H1 (cell line): ENCODE measurements at regions not wholly inside any gene's neighbourhood (a gene's known extent, or its start where the extent isn't known, plus 50 kb on each side); places are given as distances from the start of the nearest gene placed in this dataset.

Experiments
- BACH1 ChIP-seq: IDR thresholded peaks from 2 replicates; pipeline ENCODE4 v1.6.1; 2012; ENCODE audit warnings: low read length, improper control_type of control experiment
- CHD7 ChIP-seq: fragments of 300-600 bp; sonication (generic); IDR thresholded peaks from 2 replicates; pipeline ENCODE4 v1.7.1; 2012; ENCODE audit warnings: low read length, moderate library complexity, mild to moderate bottlenecking, inconsistent platforms; ENCODE audit not compliant: insufficient replicate concordance
- FOSL1 ChIP-seq: IDR thresholded peaks from 2 replicates; pipeline ENCODE4 v1.6.1; 2011; ENCODE audit warnings: mild to moderate bottlenecking, low read depth, low read length, moderate library complexity; ENCODE audit not compliant: insufficient read depth
- RNF2 ChIP-seq: fragments of 200-900, 300-1000 bp; sonication (generic); IDR thresholded peaks from 2 replicates; pipeline ENCODE4 v1.7.1; 2016; ENCODE audit warnings: borderline replicate concordance, low read depth, mild to moderate bottlenecking, antibody characterized with exemption, low read length; ENCODE audit not compliant: poor library complexity, severe bottlenecking; ENCODE audit errors: missing control alignments

DNA sequence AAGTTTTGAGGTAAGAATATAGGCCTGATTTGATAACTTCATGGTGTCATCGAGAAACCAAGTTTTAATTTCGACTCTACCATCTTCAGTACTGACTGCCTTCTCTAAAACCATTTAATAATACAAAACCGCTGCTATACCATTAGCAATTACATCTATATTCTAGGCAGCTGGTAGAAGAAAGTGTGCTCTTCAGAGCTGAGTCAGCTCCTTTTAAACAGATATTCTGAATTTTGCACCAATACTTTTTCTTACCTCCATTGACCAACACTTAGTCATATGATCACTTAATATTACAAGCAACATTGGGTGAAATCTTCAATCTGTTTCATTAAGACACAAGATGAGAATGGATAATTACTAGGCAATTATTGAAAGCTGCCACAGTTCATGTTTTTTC lies 1667.8 kb downstream of the PCDH9 start (continued):
- no peak for TF ChIP-seq CHD7
- TF ChIP-seq FOSL1, result no peak
- TF ChIP-seq RNF2, result no peak
- no peak for TF ChIP-seq BACH1
- TF ChIP-seq, all 59 proteins: peak for 0
